ENCODE measurements at regions not wholly inside any gene's neighbourhood (a gene's known extent, or its start where the extent isn't known, plus 50 kb on each side); places are given as distances from the start of the nearest gene placed in this dataset.

DNA sequence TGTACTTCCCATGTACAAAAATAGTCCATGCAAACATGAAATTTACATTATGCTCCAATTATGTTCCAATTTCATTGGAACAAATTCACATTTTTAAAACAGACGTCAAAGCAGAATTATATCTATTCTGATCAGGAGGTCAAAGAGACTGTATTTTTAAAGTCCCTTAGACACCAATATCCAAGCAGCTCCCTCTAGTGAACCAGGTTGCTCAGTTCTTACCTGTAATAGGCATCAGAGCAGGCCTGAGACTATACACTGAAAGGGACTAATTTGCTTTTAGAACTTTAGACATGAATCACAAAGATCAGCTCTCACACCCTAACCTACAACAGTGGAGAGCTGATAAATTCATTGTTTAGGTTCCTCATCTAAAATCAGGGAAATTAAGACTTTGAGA is 273.9 kb downstream of the MBD2 start:
- no peak for DNase-seq (ENCODE audit: low spot score in 2 of 2)
- no peak for ATAC-seq
- no peak overlapping the region for H3K27ac Mint-ChIP-seq
- H3K9me3 Mint-ChIP-seq = peaks cover 0 to 5% of the 10 kb centered on the region in 2 donors
- no peaks in the 10 kb centered on the region for H3K36me3 Mint-ChIP-seq

DNA sequence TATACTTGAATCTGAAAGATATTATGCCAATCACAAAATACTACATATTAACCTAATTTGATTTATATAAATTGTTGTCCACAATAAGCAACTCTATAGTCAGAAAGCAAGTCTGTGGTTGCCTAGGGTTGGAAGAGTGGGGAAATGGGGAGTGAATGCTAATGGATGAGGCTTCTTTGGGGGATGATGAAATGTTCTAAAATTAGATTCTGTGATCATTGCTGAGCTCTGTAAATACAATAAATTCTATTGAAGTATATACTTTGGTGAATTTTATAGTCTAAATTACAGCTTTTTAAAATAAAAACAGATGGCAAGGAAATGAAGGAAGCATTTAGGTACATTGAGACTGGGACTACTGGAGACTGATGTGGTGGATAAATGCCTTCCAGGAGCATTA is 275.5 kb downstream of the MBD2 start:
- ATAC-seq (no peak), DNase-seq (ENCODE audit: low spot score in 2 of 2) (no peak)
- Mint-ChIP-seq H3K9me3 (peaks cover 5 to 12% of the 10 kb centered on the region in 2 donors), H3K36me3 (peaks cover 0 to 10% of the 10 kb centered on the region in 2 donors), H3K27ac (no peak overlapping the region)

DNA sequence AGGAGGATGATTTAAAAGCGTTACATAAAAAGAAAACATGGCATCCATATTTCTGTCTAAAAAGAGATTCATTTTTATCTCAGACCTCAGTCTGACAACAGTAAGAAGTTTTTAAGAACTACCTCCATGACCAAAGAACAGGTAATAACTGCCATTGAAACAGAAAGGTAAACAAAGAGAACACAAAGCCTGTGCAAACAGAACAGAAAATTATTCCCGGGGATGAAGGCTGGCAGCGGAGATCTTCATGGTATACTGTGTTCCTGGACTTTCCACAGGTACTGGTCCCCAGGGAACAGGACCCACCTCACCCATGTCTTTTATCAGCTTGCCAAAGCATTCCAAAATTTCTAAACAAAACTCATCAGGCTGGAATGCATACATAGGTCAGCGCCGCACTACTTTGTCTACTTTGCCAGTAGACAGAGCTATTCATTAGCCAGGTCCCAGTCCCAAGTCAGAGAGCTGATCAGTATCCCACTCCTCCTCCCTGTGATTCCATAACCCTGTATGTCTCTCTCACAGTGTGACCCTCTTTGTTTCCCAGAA is 277.3 kb downstream of the MBD2 start:
- no peak for ATAC-seq
- peaks cover 0 to 16% of the 10 kb centered on the region in 2 donors for H3K9me3 Mint-ChIP-seq
- DNase-seq (ENCODE audit: low spot score in 2 of 2) = no peak
- H3K27ac Mint-ChIP-seq = no peak overlapping the region
- peaks cover 0 to 11% of the 10 kb centered on the region in 2 donors for H3K36me3 Mint-ChIP-seq

DNA sequence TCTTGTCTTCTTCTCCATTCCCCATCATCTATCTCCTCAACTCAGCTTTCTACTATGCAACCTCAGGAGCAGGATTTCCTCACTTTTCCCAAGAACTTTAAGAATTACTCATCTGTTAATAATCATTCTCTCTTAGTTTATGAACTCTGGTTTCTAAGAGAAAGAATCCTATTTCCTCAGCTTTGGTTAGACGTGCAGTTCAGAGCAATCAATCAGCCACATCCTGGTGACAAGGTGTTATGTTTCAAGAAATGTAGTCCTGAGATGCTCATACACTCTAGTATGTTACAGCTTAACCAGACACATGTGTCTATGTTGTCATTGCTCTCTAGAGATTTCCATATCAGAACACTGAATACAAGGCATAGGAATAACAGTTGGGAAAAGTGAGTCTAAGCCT is 277.9 kb downstream of the MBD2 start:
- no peak for DNase-seq (ENCODE audit: low spot score in 2 of 2)
- Mint-ChIP-seq H3K9me3 (peaks cover 0 to 16% of the 10 kb centered on the region in 2 donors), H3K36me3 (peaks cover 0 to 11% of the 10 kb centered on the region in 2 donors), H3K27ac (no peak overlapping the region)
- ATAC-seq = no peak

DNA sequence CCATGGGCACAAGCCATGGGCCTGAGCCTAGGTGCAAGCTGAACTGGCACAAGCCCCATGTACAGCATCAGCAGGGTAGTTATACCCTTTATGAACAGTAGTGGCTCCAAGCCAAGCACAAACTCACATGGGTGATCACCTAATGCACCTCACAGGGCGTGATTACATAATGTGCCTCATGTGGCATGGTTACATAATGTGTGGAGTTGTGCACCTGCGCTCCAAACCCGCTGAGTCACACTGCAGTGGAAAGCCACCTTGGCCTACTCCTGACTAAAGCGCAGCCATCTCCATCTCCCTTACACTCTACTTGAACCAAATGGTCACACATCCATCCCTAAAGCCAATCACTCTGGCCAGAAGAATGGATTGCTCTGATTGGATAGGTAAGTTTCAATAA is 279.7 kb downstream of the MBD2 start:
- DNase-seq (ENCODE audit: low spot score in 2 of 2) (no peak), ATAC-seq (no peak)
- Mint-ChIP-seq H3K9me3 (peaks cover 0 to 16% of the 10 kb centered on the region in 2 donors), H3K27ac (no peak overlapping the region), H3K36me3 (peaks cover 0 to 11% of the 10 kb centered on the region in 2 donors)

DNA sequence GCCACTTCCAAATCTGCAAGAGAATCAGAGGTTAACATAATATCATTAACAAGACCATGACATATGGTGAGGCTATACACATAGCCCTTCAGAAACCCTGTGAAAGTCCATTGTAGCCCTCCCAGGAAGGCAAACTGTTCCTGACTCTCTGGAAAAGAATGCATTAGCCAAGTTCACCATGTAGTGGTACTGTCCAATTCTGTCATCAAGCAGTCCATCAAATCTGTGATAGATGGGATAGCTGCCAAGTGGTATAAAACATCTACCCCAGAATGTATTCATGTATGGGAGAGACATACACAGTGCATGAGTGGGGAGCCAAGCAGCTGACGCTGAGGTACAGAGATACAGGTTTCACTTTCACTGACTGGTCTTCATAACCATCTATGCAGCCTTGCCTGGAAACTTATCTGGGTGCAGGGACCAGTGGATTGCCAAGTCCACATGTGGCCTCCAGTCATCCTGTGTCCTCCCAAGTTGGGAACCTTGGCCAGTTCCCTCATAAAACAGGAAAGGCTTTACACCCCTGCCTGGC is 281.1 kb downstream of the MBD2 start:
- no peak overlapping the region for H3K27ac Mint-ChIP-seq
- peaks cover 0 to 11% of the 10 kb centered on the region in 2 donors for H3K36me3 Mint-ChIP-seq
- H3K9me3 Mint-ChIP-seq = peaks cover 0 to 16% of the 10 kb centered on the region in 2 donors
- no peak for ATAC-seq
- DNase-seq (ENCODE audit: low spot score in 2 of 2) = no peak

DNA sequence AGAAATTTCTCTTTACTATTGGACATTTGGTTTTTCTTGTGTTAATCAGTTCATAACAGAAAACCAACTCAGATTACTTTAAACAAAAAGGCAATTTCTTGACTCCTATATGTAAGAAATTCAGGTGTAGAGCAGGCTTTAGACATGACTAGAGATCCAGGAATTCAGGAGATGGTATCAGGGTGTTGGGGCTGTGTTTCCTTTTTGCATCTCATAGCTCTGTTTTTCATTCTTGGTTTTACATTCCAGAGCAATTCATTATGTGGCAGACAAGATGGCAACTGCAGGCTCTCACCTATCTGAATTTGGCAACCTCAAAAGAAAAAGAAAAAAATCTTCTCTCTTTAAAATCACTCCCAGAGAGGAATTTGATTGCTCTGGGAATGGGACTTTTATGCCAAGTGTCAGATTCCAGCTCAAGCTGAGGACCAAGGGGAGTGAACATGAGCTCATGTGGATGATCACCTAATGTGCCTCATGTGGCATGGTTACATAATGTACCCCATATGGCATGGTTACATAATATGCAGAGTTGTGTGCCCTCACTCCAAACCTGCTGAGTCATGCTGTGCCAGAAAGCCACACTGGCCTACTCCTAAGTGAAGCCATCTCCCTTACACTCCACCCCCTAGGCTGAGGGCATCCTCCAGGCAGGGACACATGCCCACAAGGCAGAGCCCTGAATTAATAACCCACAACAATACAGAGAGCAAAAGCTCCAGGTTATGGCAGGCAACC is 282.7 kb downstream of the MBD2 start:
- ATAC-seq (no peak), DNase-seq (ENCODE audit: low spot score in 2 of 2) (no peak)
- Mint-ChIP-seq H3K9me3 (peaks cover 5 to 16% of the 10 kb centered on the region in 2 donors), H3K36me3 (peaks cover 0 to 11% of the 10 kb centered on the region in 2 donors), H3K27ac (no peak overlapping the region)

DNA sequence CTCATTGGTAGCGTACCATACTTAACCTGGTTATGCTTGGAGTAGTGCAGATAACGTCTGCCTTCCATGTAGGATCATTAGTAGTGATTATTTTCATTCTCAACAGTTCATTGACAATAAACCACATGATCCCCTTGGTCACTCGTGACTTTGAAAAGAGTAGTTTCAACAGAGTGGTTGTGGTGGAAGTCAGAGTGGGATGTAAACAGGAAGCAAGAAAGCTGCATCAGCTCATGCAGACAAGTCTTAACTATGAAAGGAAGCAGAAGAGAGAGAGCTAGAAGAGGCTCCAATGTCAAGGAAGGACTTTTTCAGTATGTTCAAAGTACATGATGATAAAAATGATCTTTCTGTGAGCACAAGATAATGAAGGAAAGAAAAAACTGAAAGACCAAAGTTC is 287.4 kb downstream of the MBD2 start:
- no peak for DNase-seq (ENCODE audit: low spot score in 2 of 2)
- Mint-ChIP-seq H3K36me3 (no peaks in the 10 kb centered on the region), H3K9me3 (peaks cover 3 to 17% of the 10 kb centered on the region in 2 donors), H3K27ac (no peak overlapping the region)
- ATAC-seq = no peak

DNA sequence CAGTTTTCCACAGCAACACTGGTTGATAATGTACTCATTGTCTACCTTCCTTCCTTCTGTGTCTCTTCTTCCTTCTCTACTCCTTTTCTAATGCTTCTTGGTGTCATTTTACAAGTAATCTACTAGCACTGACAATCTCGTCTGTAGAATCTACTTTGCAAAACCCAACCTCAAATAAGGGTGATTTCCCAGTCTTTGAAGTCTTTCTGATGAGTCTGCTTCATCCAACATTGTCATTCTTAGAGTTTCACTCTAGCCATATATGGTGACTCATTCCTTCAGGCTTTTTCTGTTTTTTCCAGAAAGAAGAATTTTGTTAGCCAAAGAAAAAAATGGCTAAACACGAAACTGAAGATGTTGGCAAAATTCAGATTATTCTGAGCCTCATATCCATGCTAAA is 288.7 kb downstream of the MBD2 start:
- Mint-ChIP-seq H3K27ac (no peak overlapping the region), H3K9me3 (peaks cover 6 to 17% of the 10 kb centered on the region in 2 donors), H3K36me3 (no peaks in the 10 kb centered on the region)
- no peak for DNase-seq (ENCODE audit: low spot score in 2 of 2)
- peak in 1 of 2 donors; percentile 67 for ATAC-seq

DNA sequence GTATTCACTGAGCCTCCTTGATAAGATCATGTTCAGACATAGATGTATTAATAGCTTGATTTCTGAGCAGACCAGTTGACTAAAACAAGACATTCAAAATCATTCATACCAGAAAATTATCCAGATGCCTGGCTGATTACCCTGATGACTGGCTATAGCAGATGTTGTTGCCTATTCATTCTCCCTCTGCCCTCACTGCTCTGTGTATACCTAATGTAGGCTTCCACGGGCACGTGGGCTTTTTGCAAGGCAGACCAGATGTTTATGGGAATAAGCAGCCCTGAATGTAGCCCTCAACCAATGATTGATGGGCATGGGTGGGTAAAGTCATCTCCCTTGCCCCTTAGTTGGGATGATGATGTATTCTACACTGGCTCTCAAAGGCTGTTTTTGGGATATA is 289.1 kb downstream of the MBD2 start:
- no peak for ATAC-seq
- Mint-ChIP-seq H3K36me3 (no peaks in the 10 kb centered on the region), H3K9me3 (peaks cover 8 to 17% of the 10 kb centered on the region in 2 donors), H3K27ac (no peak overlapping the region)
- no peak for DNase-seq (ENCODE audit: low spot score in 2 of 2)

DNA sequence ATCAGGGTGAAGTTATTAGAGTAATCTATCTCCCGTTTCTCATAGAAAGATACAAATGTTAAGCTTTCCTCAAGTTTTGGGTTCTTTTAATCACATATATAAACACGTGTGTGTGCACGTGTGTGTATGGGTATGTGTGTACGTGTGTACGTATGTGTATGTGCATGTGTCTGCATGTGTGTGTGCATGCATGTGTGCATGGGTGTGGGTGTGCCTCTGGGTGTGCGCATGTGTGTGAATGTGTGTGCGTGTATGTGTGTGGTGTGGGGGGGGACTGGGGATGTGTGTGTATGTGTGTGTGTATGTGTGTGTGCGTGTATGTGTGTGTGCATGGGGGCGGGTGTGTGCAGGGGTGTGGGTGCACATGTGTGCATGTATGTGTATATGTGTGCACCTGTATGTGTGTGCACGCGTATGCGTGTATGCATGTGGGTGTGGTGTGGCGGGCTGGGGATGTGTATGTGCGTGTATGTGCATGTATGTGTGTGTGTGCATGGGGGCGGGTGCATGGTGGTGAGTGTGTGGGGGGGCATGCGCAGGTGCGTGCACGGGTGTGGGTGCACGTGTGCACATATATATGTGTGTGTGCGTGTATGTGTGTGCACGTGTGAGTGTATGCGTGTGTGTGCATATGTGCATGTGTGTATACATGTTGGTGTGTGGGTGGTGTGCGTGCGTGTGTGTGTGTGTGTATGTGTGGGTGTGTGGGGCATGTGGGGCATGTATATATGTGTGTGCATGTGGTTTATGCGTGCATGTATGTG is 304.0 kb downstream of the MBD2 start:
- DNase-seq (ENCODE audit: low spot score in 2 of 2) (no peak), ATAC-seq (no peak)
- Mint-ChIP-seq H3K9me3 (peaks cover 18 to 19% of the 10 kb centered on the region in 2 donors), H3K36me3 (no peaks in the 10 kb centered on the region), H3K27ac (no peak overlapping the region)

DNA sequence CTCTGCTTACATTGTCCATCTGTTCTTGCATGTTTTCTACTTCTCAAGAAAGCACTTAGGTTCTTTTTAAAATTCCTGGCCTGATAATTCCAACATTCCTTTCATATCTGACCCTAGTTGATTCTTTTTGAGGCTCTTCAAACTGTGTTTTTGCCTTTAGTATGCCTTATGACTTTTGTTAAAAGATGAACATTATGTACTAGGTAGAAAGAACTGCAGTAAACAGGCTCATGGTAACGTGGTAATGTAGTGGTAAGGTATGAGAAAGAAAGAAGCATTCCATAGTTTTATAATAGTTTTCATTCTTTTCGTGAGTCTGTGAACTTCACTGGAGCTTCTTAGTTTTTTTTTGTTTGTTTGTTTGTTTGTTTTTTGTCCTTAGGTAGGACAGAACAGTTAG is 306.4 kb downstream of the MBD2 start:
- no peak overlapping the region for H3K27ac Mint-ChIP-seq
- H3K36me3 Mint-ChIP-seq = no peaks in the 10 kb centered on the region
- ATAC-seq (no peak), DNase-seq (ENCODE audit: low spot score in 2 of 2) (no peak)
- peaks cover 19 to 22% of the 10 kb centered on the region in 2 donors for H3K9me3 Mint-ChIP-seq

DNA sequence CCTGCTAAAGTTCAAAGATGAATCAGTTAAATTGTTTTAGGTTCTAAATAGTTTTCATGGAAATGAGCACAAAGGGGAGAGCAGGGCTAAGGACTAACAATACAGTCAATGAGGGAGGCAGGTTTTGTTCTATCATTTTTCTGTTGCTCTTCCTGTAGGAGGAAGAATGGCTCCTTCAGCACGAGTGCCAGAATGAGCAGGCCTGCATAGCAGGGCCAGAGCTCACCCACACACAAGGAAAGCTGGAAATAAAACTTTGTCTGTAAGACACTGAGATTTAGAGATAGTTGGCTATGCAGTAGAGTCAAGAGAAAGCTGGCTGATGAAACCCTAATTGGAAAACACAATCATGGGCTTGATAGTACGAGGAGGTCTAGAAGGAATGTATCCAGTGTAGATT is 313.3 kb downstream of the MBD2 start:
- ATAC-seq (no peak), DNase-seq (ENCODE audit: low spot score in 2 of 2) (no peak)
- Mint-ChIP-seq H3K36me3 (no peaks in the 10 kb centered on the region), H3K27ac (no peak overlapping the region), H3K9me3 (peaks cover 0 to 5% of the 10 kb centered on the region in 2 donors)

DNA sequence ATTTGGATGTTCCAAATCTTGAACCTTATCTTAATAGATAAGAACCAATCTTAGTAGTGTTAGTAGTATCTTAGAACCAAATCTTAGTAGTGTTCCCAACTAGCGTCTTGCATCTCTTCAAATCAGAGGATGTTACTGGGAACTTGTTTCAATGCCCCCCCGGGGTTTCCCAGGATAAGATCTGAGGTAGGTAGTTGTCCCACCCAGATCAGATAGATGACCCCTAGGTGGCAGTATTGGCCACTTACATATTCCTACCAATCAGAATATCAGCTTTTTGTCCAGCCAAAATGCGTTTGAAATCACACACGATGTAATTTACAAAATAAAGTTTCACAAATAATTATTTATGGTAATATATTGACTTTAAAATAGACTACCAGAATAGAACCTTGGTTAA is 314.8 kb downstream of the MBD2 start:
- Mint-ChIP-seq H3K9me3 (peaks cover 4 to 10% of the 10 kb centered on the region in 2 donors), H3K36me3 (no peaks in the 10 kb centered on the region), H3K27ac (no peak overlapping the region)
- no peak for ATAC-seq
- DNase-seq (ENCODE audit: low spot score in 2 of 2) = no peak

DNA sequence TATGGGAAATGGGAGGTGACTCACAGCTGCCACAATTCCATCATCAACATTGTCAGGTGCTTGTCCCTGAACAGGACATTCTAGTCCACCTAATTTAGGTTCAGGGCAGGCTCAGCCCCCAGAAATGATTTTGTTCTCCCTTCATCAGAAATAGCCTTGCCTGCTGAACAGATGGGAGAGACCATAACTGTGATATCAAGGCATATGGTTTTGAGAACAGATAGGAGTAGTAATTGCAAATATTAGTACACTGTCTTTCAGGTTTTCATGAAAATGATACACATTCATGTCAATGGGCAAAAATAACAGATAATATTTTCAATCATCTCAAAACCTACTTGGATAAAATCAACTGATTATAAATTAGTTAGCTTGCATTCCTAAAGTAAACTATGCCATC is 316.5 kb downstream of the MBD2 start:
- no peaks in the 10 kb centered on the region for H3K36me3 Mint-ChIP-seq
- no peak overlapping the region for H3K27ac Mint-ChIP-seq
- ATAC-seq (no peak), DNase-seq (ENCODE audit: low spot score in 2 of 2) (no peak)
- H3K9me3 Mint-ChIP-seq = peaks cover 4 to 6% of the 10 kb centered on the region in 2 donors

DNA sequence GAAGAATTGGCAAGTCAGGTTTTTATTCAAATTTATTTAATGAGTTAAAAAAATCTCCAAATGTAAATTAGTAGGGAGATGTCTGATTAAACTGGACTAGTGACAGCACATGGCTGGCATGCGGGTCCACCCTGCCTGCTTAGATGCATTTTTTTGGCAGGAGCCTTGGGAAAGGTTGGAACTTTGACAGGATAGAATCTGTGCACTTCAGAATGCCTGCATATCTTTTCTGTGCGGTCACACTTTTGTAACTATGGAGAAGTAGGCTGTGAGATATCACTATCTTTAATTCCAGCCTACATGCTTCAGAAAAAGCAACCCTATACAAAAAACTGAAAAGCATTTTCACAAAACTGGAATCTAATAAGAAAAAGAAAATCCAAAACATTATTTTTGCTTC is 317.8 kb downstream of the MBD2 start:
- Mint-ChIP-seq H3K27ac (no peak overlapping the region), H3K36me3 (no peaks in the 10 kb centered on the region), H3K9me3 (peaks cover 4 to 6% of the 10 kb centered on the region in 2 donors)

DNA sequence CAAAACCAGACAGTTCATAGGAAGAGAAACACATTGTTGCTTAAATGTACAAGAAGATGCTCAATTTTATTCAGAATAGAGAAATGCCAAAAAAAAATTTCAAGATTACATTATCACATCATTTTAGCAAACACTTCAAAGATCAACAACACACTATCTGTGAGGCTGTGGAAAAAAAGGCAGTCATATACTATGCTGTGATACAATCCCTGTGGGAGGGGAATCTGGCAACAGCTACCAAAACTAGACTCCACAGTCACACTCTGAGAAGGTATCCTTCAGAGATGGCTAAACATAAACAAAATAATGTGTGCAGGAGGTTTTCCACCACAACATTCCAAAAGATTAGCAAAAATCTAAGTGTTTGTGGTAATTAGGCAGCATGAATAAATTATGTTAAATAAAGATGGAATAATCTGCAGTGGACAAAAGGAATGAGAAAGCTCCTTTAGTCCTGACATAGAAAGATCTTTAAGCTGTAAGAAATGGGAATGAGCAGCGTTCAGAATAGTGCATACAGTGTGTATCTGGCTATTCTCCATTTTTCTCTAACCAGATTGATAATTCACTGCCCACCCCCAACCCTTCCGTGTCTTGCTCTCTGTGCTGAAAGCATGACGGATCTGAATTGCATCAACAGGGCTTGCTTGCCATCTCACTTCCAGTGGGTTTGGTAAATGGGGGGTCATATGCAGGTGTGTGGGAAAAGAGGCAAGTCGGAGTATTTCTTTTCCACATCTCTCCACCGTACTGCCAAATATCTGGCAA is 329.6 kb downstream of the MBD2 start:
- ATAC-seq = no peak
- Mint-ChIP-seq H3K27ac (no peak overlapping the region), H3K36me3 (no peaks in the 10 kb centered on the region), H3K9me3 (peaks cover 0 to 3% of the 10 kb centered on the region in 2 donors)
- DNase-seq (ENCODE audit: low spot score in 2 of 2) = no peak

More for the DNA sequence above, 317.8 kb downstream of the MBD2 start:
- ATAC-seq (no peak), DNase-seq (ENCODE audit: low spot score in 2 of 2) (no peak)

All from activated naive CD4-positive, alpha-beta T cell treated with anti-CD3 and anti-CD28 coated beads, Interleukin-2, amount 50 U/mL, for 72 hours (primary cell).